GM21825 (cell line): ENCODE measurements at regions not wholly inside any gene's neighbourhood (a gene's known extent, or its start where the extent isn't known, plus 50 kb on each side); places are given as distances from the start of the nearest gene placed in this dataset.

Source experiments
- ATAC-seq: cut with Tn5 transposase; IDR thresholded peaks from one replicate; pipeline ENCODE4 v1.9.1; 2021; ENCODE audit warnings: mild to moderate bottlenecking, moderate library complexity; ENCODE audit not compliant: unreplicated experiment

GRCh38 chr7:46421441-46422230 is 500.6 kb upstream of the IGFBP3 start:
- no peak for ATAC-seq

DNA sequence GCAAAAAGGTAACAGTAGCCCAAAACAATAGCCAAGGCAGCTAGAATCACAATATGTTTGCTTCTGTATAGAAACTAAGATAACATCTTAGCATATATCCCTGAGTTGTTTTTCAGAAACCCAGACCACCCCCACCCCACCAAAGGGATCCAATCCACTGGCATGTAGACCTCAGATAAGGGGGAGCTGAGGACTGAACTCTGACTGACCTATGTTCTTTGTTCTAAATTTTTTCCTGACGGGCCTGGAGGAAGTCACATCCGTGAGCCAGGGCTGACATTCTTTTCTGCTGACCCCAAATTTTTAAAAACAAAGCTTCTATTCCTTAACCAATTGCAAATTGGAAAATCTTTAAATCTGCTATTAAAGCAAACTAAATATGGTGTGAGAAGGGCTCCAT is 493.9 kb upstream of the IGFBP3 start:
- no peak for ATAC-seq

DNA sequence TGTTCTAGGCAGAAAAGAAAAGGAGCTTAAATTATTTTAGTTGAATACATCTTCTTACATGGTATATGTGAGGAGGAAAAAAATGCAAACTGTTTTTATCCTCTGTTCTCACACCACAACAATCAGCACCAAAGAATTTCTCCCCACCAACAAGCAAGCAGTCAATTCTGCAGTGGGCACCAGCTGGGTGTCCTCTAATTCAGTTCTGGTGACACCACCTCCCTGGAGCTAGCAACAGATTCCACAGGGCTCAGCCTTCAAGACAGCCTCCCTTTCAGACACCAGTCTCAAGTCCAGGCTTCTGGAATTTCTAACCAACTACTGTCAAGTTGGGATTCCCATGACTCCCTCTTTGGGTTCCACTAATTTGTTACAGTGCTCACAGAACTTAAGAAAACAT is 490.2 kb upstream of the IGFBP3 start:
- ATAC-seq: no peak

GRCh38 chr7:46407125-46407524 is 486.1 kb upstream of the IGFBP3 start:
- ATAC-seq: no peak

GRCh38 chr7:46397591-46397990 is 476.5 kb upstream of the IGFBP3 start:
- no peak for ATAC-seq

DNA sequence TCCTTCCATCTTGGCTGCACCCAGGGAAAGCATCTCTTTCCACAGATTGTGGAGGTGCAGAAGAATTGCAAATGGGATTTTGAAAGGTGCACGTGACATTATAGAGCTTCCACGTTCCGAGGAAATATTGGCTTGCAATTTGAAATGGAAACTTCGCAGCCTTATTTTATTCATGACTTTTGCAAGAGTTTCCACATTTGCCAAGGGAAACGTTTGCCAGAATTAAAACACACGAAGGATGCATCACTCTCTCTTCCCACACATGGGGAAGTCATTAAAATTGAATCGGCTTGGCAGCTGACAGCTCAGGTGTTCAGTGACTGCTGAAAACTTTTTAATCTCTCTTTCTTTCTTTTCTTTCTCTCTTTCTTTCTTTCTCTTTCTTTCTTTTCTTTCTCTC is 475.4 kb upstream of the IGFBP3 start:
- ATAC-seq: no peak

DNA sequence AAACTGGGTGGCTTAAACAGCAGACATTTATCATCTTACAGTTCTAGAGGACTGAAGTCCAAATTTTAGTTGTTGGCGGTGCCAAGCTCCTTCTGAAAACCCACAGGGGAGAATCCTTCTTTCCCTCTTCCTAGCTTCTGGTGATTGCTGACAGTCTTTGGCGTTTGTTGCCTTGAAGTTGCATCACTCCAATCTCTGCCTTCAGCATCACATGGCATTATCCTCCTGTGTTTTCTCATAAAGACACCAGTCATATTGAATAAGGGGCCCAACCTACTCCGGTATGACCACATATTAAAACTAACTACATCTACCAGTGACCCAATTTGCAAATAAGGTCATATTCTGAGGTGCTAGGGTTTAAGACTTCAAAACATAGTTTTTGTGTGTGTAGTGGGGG is 472.1 kb upstream of the IGFBP3 start:
- no peak for ATAC-seq

GRCh38 chr7:46391231-46392201 is 470.4 kb upstream of the IGFBP3 start:
- no peak for ATAC-seq

- ATAC-seq: no peak
Measured at GRCh38 chr7:46390042-46390441, 469.0 kb upstream of the IGFBP3 start.

GRCh38 chr7:46389146-46389545 is 468.1 kb upstream of the IGFBP3 start:
- ATAC-seq: no peak

GRCh38 chr7:46387646-46388045 is 466.6 kb upstream of the IGFBP3 start:
- no peak for ATAC-seq

- no peak for ATAC-seq
Measured at GRCh38 chr7:46386428-46387399, 465.6 kb upstream of the IGFBP3 start.

GRCh38 chr7:46385662-46386309 is 464.7 kb upstream of the IGFBP3 start:
- ATAC-seq: no peak

DNA sequence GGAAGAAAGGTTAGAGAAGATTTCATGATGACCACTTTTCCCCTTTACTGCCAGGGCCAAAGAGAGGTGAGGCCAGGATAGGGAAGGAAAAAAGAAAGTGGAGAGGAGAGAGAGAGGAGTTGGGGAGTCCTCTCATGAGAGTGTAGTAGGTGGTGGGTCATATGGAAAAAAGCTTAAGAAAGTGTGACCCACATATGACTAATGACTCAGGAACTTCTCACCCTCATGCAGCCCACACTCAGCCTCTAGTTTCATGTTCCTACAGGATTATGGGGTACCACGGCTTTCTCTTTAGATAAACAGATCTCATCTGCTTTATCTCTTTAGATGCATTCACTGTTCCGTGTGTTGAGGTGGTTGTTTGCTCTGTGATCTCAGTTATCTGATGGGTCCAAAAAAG is 462.5 kb upstream of the IGFBP3 start:
- no peak for ATAC-seq

DNA sequence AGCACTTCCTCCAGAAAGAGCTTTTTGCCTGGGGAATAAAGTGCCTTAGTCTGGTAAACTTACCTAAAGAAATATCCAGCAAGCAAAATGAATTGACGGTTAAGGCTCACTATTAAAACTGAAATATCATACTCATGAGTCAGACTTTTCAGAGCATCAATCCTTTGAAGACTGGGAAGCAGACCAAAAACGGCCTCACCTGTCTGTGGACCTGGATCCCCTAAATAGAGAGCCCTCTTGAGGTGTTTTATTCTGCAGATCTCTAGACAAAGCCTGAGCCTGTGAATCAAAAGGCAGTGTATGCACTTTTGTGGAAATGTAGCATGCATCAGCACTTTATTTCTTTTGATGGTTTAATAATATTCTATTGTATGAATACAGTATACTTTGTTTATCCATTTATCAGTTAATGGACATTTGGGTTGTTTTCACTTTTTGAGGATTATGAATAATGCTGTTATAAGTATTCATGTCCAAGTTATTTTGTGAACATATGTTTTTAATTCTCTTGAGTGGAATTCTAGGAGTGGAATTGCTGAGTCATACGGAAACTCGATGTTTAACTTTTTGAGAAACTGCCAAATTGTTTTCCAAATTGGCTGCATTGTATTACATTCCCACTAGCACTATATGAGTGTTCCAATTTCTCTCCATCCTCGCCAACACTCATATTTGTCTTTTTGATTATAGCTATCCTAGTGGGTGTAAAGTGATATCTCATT is 449.0 kb upstream of the IGFBP3 start:
- no peak for ATAC-seq

DNA sequence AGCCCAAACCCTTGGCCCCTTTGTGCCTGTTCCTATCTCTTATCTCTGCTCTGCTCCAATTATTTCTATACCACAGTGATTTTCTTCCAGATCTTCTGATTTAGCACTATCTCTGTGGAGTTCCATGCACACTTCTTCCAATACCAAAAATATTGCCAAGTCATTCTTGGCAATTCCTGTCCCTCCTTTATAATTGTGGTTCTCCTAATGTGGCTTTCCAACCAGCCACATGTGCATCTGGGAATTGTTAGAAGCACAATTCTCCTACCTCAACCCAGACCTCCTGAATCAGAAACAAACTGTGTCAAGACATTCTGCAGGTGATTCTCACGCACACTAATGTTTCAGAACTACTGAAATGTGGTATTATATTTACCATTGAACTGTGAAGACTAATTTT is 447.8 kb upstream of the IGFBP3 start:
- no peak for ATAC-seq

GRCh38 chr7:46366526-46366925 is 445.5 kb upstream of the IGFBP3 start:
- no peak for ATAC-seq

DNA sequence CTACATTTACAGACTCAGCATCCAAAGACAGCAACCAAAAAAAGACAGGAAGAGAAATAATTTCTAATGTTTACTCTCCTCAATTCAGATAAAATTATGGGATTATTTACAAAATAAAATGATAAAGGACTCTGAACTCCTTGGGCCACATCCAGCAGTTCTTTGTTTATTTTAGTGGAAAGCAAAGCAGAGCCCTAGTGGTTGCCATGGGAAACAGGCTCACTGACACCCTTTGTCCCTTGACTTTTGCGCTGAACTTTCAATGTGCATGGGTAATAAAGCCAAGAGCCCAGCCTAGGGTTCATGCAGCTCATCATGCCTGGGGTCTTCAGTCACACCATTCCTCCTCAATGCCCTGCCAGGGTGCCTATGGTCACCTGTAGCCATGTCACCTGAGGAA is 442.6 kb upstream of the IGFBP3 start:
- no peak for ATAC-seq

DNA sequence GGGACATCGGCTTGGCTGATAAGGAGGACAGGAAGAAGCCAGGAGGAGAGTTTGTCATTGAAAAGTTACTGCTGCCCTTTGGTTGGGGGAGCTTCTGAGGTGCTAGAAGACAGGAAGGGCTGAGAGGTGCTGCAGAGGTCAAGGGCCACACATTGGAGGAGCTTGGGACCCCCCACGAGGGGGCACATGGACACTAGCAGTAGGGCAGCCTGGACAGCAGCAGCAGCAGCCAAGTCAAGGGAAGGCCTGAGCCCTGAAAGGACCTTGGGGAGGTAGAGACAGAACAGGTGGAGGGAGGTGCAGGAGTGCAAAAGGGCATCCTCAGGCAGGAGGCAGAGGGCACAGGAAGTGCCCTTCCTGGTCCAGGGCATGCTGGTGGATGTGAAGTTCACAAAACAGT is 439.7 kb upstream of the IGFBP3 start:
- no peak for ATAC-seq

DNA sequence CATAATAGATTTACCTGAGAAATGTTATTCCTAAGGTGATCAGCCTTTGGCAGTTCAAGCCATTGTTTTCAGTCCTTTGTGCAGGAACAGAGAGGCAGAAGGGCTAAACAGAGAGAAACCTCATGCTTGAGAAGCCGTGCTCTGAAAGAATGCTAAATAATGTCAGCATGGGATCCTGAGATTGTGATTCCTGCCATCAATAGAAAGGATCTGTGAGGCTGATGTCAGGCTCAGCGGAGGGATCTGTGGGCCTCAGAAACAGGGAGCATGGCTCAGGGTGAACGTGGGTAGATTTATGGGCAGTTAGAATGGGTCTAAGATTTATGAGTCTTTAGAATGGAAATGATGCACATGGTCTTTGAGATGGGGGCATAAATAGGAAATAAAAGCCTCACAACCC is 439.2 kb upstream of the IGFBP3 start:
- ATAC-seq: no peak
